Lower lobe of right lung (tissue), 2 donors: ENCODE measurements at regions not wholly inside any gene's neighbourhood (a gene's known extent, or its start where the extent isn't known, plus 50 kb on each side); places are given as distances from the start of the nearest gene placed in this dataset.

Source experiments
- ATAC-seq, 2 donors: fragments of 200-7000 bp; cut with Tn5 transposase; one replicate each; pipeline ENCODE4 v1.9.1; 2020 to 2022; ENCODE audit warnings: mild to moderate bottlenecking in 2 of 2, moderate library complexity in 2 of 2
- DNase-seq: peaks from one replicate; pipeline ENCODE4 v3.0.0-alpha.2; 2020
- H3K27ac ChIP-seq: fragments of 200-600 bp; one replicate; pipeline ENCODE4 v1.8.0; 2022
- H3K27me3 ChIP-seq: fragments of 200-600 bp; one replicate; pipeline ENCODE4 v1.8.0; 2022; ENCODE audit warnings: low read depth
- H3K36me3 ChIP-seq: fragments of 200-600 bp; one replicate; pipeline ENCODE4 v1.8.0; 2022; ENCODE audit warnings: mild to moderate bottlenecking
- H3K4me1 ChIP-seq: fragments of 200-600 bp; one replicate; pipeline ENCODE4 v1.8.0; 2022
- H3K4me3 ChIP-seq: fragments of 200-600 bp; one replicate; pipeline ENCODE4 v1.8.0; 2022; ENCODE audit warnings: mild to moderate bottlenecking
- H3K9me3 ChIP-seq: fragments of 200-600 bp; one replicate; pipeline ENCODE4 v1.8.0; 2022
- CTCF ChIP-seq: fragments of 200-600 bp; IDR thresholded peaks from one replicate; pipeline ENCODE4 v1.8.0; 2022; ENCODE audit warnings: antibody characterized with exemption, mild to moderate bottlenecking
- intact Hi-C: fragments of 100-400 bp; cut with DNase I; formaldehyde crosslinking; loops from one replicate; pipeline ENCODE4 v1.11.0; 2022
- donor health status: DM: no; HTN: yes; CAD: no; lungs with severe emphysema.

GRCh38 chr1:106185089-106185488 lies 871.4 kb upstream of the PRMT6 start:
- no peak for TF ChIP-seq CTCF
- Histone ChIP-seq H3K27ac (no peak overlapping the region), H3K27me3 (no peaks in the 10 kb centered on the region), H3K4me1 (no peaks in the 10 kb centered on the region), H3K36me3 (no peaks in the 10 kb centered on the region), H3K9me3 (no peaks in the 10 kb centered on the region), H3K4me3 (no peak overlapping the region)
- intact Hi-C loops = no loop called here
- DNase-seq (no peak), ATAC-seq (no peak)

GRCh38 chr1:106189780-106190179 lies 866.7 kb upstream of the PRMT6 start:
- no peak for ATAC-seq
- peaks cover 11% of the 10 kb centered on the region for H3K9me3 ChIP-seq

GRCh38 chr1:106194206-106194605 lies 862.3 kb upstream of the PRMT6 start:
- H3K4me1 ChIP-seq = no peaks in the 10 kb centered on the region
- H3K27ac ChIP-seq = no peak overlapping the region
- H3K27me3 ChIP-seq = no peaks in the 10 kb centered on the region
- DNase-seq (no peak), ATAC-seq (no peak)
- no peaks in the 10 kb centered on the region for H3K36me3 ChIP-seq
- H3K4me3 ChIP-seq = no peak overlapping the region
- no peak for TF ChIP-seq CTCF
- intact Hi-C loops = no loop called here
- peaks cover 11% of the 10 kb centered on the region for H3K9me3 ChIP-seq

More at GRCh38 chr1:106189780-106190179, 866.7 kb upstream of the PRMT6 start:
- intact Hi-C loops = no loop called here
- H3K4me1 ChIP-seq = no peaks in the 10 kb centered on the region
- no peak overlapping the region for H3K4me3 ChIP-seq
- no peak overlapping the region for H3K27ac ChIP-seq
- no peak for TF ChIP-seq CTCF
- no peaks in the 10 kb centered on the region for H3K36me3 ChIP-seq
- DNase-seq = no peak
- H3K27me3 ChIP-seq = no peaks in the 10 kb centered on the region

GRCh38 chr1:106200711-106201110 lies 855.8 kb upstream of the PRMT6 start:
- Histone ChIP-seq H3K9me3 (no peaks in the 10 kb centered on the region), H3K27me3 (no peaks in the 10 kb centered on the region), H3K4me1 (no peaks in the 10 kb centered on the region), H3K36me3 (no peaks in the 10 kb centered on the region), H3K4me3 (no peak overlapping the region), H3K27ac (no peak overlapping the region)
- intact Hi-C loops = no loop called here
- DNase-seq (no peak), ATAC-seq (no peak)
- TF ChIP-seq CTCF = no peak

- no peak for DNase-seq
These were observed 849.3 kb upstream of the PRMT6 start for GRCh38 chr1:106207185-106207584.

More at GRCh38 chr1:106207185-106207584, 849.3 kb upstream of the PRMT6 start:
- Histone ChIP-seq H3K27ac (no peak overlapping the region), H3K4me1 (no peaks in the 10 kb centered on the region), H3K36me3 (no peaks in the 10 kb centered on the region), H3K4me3 (no peak overlapping the region), H3K27me3 (no peaks in the 10 kb centered on the region), H3K9me3 (no peaks in the 10 kb centered on the region)
- intact Hi-C loops = no loop called here
- no peak for ATAC-seq
- no peak for TF ChIP-seq CTCF
